GM21381 (cell line): ENCODE measurements at regions not wholly inside any gene's neighbourhood (a gene's known extent, or its start where the extent isn't known, plus 50 kb on each side); places are given as distances from the start of the nearest gene placed in this dataset.

Experiments used
- ATAC-seq: cut with Tn5 transposase; IDR thresholded peaks from one replicate; pipeline ENCODE4 v1.9.1; 2021; ENCODE audit warnings: mild to moderate bottlenecking, moderate library complexity; ENCODE audit not compliant: unreplicated experiment

DNA sequence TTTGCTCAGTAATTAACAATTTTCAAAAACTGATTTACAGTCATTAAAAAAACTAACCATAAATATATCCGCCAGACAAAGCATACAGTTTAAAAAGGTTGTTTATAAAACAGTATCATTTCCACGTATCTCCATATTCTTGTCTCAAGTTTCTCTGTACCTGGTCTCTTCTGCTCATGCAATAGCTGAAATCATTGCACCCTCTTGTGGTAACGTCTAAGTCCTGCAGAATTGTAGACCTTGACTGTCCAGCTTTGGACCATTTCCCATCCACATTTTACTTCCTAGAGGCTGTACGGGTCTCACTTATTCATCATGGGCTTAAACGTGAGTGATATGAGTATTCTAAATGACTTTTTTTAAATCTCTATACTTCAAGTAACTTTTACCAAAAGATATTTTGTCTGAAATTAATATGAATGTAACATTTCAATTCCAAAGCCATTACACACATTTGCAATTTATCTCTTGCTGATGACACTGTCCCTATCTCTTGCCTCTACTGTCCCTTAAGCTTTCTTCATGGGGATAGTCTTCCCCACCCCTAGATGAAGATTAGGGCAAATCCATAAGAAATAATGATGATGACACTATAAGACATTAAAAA lies 118.5 kb downstream of the BTC start:
- no peak for ATAC-seq

DNA sequence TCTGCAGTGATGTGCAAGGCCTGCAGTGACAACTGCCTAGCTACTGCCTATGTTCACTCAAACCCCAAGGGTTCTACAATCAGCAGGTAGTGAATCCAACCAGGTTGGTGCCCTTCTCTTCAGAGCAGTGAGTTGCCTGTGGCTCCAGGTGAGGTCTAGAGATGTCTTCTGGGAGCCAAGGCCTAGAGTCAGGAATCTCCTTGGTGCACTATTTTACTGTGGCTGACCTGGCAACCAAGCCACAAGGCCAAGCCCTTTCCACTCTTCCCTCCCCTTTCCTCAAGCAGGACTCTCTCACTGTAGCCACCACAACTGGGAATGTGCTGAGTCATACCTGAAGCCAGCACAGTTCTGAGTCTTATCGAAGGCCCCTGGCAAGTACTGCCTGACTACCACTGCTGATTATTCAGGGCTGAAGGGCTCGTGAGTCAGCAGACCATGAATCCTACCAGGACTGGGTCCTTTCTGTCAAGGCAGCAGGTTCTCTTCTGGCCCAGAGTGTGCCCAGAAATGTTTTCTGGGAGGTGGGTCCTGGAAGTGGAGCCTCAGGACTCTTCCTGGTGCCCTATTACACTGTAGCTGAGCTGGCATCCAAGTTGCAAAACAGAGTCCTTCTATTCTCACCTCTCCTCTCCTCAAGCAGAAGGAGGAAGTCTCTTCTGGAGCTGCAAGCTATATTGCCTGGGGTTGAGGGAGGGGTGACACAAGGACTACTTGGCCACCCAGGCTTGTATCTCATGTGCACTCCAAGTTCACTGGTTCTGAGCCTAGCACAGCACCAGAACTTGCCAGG lies 111.6 kb downstream of the BTC start:
- no peak for ATAC-seq

DNA sequence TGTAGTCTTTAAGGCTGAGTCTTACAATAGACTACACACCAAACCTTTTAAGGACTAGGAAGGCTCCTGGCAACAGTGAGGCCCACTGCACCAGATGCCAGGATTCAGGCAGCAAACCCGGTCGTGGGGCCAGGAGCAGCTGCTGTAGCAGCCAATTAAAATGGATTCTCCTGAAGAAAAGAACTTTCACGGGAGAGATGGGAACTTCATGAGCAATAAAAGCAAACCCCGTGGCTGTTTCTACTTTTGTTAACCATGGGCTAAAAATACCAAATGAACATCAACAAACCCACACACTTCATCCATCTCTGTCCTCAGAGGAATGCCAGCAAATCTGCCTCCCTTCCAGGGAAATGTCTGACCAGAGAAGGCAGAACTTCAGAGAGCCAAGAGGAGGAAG lies 101.4 kb downstream of the BTC start:
- ATAC-seq: no peak
